ENCODE measurements at regions not wholly inside any gene's neighbourhood (a gene's known extent, or its start where the extent isn't known, plus 50 kb on each side); places are given as distances from the start of the nearest gene placed in this dataset.

GRCh38 chr9:121572581-121572980, 72.9 kb upstream of the GGTA1 start:
- no peak for TF ChIP-seq CTCF (IDR thresholded peaks at IDR 0.05)
- no peak for TF ChIP-seq POLR2AphosphoS5 (IDR thresholded peaks at IDR 0.05)

Data from sigmoid colon (tissue), 4 donors.